WERI-Rb-1 (cell line): ENCODE measurements at regions not wholly inside any gene's neighbourhood (a gene's known extent, or its start where the extent isn't known, plus 50 kb on each side); places are given as distances from the start of the nearest gene placed in this dataset.

ENCODE experiments used
- DNase-seq: peaks from one replicate; pipeline ENCODE4 v3.0.0-alpha.2; 2020
- H3K27ac ChIP-seq: fragments of 250-450 bp; sonication (Bioruptor Pico); 2 replicates; pipeline ENCODE4 v1.5.1; 2020; ENCODE audit warnings: mild to moderate bottlenecking, moderate library complexity
- H3K27me3 ChIP-seq: fragments of 250-450 bp; sonication (Bioruptor Pico); 2 replicates; pipeline ENCODE4 v1.5.1; 2021; ENCODE audit warnings: mild to moderate bottlenecking, low read depth, moderate library complexity; ENCODE audit not compliant: insufficient read depth, severe bottlenecking
- H3K36me3 ChIP-seq: fragments of 250-450 bp; sonication (Bioruptor Pico); 2 replicates; pipeline ENCODE4 v1.5.1; 2020; ENCODE audit warnings: mild to moderate bottlenecking, moderate library complexity
- H3K4me3 ChIP-seq: 2 replicates; pipeline ENCODE4 v1.5.1; 2011; ENCODE audit warnings: low read depth, mild to moderate bottlenecking, control low read depth, low read length
- H3K9me3 ChIP-seq: fragments of 250-450 bp; sonication (Bioruptor Pico); 2 replicates; pipeline ENCODE4 v1.5.1; 2021; ENCODE audit warnings: mild to moderate bottlenecking, moderate library complexity; ENCODE audit not compliant: severe bottlenecking
- TF ChIP-seq, protein P1 (sequence below): IDR thresholded peaks from 2 replicates; pipeline ENCODE4 v1.5.1; 2011; ENCODE audit warnings: low read depth, mild to moderate bottlenecking, control low read depth, inconsistent platforms, low read length

DNA sequence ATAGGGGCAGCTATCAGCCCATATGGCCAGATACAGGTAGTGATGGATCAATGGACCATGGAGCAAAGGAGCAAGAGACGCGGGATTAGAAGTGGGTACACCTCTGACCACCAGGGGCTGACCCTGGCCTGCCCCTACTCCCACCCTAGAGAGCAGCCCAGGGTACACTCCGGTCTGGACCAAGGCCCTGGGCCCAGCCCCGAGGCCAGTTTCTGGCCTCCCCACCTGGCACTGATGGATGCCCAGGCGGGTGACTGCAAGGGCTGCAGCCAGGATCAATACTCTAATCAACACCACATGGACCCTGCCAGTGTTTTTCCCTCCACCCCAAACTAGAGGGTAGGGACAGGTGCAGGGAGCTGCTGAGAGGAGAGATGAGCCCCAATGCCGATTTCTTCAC lies 74.1 kb upstream of the NECTIN1 start:
- Histone ChIP-seq H3K27me3 (no peaks in the 10 kb centered on the region), H3K27ac (no peak overlapping the region), H3K9me3 (no peaks in the 10 kb centered on the region), H3K36me3 (no peaks in the 10 kb centered on the region), H3K4me3 (no peak overlapping the region)
- TF ChIP-seq, protein P1, sequence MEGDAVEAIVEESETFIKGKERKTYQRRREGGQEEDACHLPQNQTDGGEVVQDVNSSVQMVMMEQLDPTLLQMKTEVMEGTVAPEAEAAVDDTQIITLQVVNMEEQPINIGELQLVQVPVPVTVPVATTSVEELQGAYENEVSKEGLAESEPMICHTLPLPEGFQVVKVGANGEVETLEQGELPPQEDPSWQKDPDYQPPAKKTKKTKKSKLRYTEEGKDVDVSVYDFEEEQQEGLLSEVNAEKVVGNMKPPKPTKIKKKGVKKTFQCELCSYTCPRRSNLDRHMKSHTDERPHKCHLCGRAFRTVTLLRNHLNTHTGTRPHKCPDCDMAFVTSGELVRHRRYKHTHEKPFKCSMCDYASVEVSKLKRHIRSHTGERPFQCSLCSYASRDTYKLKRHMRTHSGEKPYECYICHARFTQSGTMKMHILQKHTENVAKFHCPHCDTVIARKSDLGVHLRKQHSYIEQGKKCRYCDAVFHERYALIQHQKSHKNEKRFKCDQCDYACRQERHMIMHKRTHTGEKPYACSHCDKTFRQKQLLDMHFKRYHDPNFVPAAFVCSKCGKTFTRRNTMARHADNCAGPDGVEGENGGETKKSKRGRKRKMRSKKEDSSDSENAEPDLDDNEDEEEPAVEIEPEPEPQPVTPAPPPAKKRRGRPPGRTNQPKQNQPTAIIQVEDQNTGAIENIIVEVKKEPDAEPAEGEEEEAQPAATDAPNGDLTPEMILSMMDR, result no peak
- DNase-seq, result no peak

DNA sequence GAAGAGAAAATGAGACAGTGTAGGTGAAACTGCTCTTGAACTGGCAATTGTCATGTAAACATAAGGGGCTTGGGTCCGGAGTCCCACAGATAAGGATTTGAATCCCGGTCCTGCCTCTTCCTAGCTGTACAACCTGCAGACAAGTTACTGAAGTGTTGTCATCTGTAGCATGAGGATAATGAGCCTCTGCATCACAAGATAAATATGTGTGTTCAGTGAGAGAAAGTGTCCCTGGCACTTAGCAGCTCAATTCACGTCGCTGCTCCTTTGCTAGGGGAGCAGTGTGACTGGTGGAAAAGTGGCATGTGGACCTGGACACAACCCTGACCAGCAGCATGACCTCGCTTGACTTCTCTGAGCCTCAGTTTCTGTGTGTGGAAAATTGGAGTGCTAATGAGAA lies 73.7 kb upstream of the NECTIN1 start:
- DNase-seq, result no peak
- H3K27me3 ChIP-seq, result no peaks in the 10 kb centered on the region

DNA sequence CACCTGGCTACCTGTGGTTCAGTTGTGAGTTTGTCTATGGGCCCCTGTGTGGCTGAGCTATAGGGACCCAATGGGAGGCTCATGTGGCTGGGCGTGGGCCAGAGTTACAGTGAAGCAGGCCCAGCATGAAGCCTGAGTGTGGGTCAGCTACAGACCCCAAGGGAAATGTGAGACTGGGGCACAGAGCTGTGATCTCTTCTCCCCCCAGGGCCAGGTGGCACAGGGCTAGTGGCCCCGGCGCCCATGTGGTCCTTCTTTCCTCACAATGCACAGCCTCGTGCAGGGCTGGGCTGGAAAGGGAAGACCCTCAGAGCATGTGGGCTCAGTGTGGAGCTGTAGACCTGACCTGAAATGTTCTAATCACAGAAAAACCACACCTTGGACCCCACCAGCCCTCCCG lies 71.6 kb upstream of the NECTIN1 start:
- Histone ChIP-seq H3K4me3 (no peak overlapping the region), H3K9me3 (no peaks in the 10 kb centered on the region), H3K36me3 (no peaks in the 10 kb centered on the region), H3K27me3 (no peaks in the 10 kb centered on the region), H3K27ac (no peak overlapping the region)
- no peak for DNase-seq
- TF ChIP-seq, protein P1, result no peak

More for the DNA sequence above, 73.7 kb upstream of the NECTIN1 start:
- H3K4me3 ChIP-seq, result no peak overlapping the region
- no peaks in the 10 kb centered on the region for H3K9me3 ChIP-seq
- H3K27ac ChIP-seq, result no peak overlapping the region
- TF ChIP-seq, protein P1, result no peak
- H3K36me3 ChIP-seq, result no peaks in the 10 kb centered on the region

DNA sequence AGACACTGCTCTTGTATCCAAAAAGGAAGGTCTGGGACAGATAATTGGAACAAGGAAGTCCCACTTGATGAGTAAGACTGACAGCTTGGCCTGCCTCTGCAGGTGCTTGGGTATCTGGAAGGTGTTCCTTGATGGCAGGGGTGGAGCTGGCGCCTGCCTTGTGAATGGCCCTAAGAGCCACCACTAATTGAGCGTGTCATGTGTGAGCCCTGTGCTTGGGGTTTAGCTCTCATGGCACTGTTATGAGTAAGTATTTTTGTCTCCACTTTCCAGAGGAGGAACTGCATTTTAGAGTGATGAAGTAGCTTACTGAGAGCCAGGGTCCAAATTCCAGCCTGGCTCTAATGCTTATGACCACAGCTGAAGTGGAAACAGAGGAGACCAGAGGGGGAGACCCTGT lies 71.2 kb upstream of the NECTIN1 start:
- Histone ChIP-seq H3K27me3 (no peaks in the 10 kb centered on the region), H3K4me3 (no peak overlapping the region), H3K27ac (no peak overlapping the region), H3K36me3 (no peaks in the 10 kb centered on the region), H3K9me3 (no peaks in the 10 kb centered on the region)
- no peak for DNase-seq
- TF ChIP-seq, protein P1, result no peak

DNA sequence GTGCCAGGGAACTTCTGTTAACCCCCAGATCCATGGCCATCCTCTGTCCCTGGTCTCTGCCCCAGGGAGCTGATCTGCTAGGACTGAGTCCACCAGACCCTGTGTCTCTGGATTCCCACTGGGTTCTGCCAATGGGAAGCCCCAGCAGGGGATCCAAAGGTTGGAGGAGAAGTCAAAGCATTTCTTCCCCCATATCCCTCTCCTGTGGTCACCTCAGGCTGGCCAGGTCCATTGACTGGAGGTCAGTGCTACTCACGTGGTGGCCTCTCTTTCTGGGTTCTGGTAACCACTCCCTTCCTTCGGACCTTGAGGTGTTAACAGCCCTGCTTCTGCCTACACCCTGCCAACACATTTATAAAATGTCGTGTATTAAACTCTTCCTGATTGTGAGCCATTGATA lies 69.7 kb upstream of the NECTIN1 start:
- TF ChIP-seq, protein P1, result no peak
- Histone ChIP-seq H3K9me3 (no peaks in the 10 kb centered on the region), H3K36me3 (no peaks in the 10 kb centered on the region), H3K4me3 (no peak overlapping the region), H3K27ac (no peak overlapping the region), H3K27me3 (no peaks in the 10 kb centered on the region)
- DNase-seq, result no peak

DNA sequence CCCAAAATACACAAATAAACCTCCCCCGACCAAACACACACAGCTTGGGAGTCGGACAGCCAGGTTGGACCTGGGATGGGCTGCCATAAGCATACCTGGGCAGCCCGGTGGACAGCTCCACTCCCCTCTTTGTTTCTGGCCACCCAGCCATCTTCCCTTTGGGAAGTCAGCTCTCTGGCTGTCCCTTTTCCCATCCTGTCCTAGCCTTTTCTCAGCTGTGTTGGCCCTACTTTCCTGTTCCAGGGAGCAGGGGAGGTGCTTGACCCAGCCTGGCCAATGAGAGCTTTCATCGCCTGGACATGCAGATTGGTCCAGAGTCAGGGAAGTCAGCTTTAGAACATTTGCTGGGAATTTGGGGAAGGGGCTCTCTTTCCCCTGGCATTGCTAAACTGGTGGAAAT lies 68.7 kb upstream of the NECTIN1 start:
- no peak for DNase-seq
- Histone ChIP-seq H3K9me3 (no peaks in the 10 kb centered on the region), H3K27ac (no peak overlapping the region), H3K4me3 (no peak overlapping the region), H3K36me3 (no peaks in the 10 kb centered on the region), H3K27me3 (no peaks in the 10 kb centered on the region)
- TF ChIP-seq, protein P1, result no peak
